MCF 10A (cell line): ENCODE measurements at regions not wholly inside any gene's neighbourhood (a gene's known extent, or its start where the extent isn't known, plus 50 kb on each side); places are given as distances from the start of the nearest gene placed in this dataset.
"Not testable (repeated sequence)": the region's sequence is repeated elsewhere in the genome, so short reads cannot be mapped to it uniquely, and the experiment has no call there.

Experiments used
- BruUV-seq: library from RNA; stranded (reverse); fragments of 400-500 nt; replicated peaks from 2 replicates; lab custom pipeline; 2021; lab: Mats Ljungman, UMichigan
- CTCF ChIA-PET: fragments of 300-600 bp; sonication (Branson Sonifier 250); formaldehyde crosslinking; extraction: SDS; loops from one replicate; lab custom pipeline; 2021; ENCODE audit warnings: antibody characterized with exemption, inconsistent platforms; lab: Yijun Ruan, JAX
- POLR2A ChIA-PET: fragments of 300-600, 350-650 bp; sonication (Branson Sonifier 250); formaldehyde crosslinking; extraction: SDS; loops from one replicate; lab custom pipeline; 2020; ENCODE audit warnings: antibody characterized with exemption, inconsistent platforms; lab: Yijun Ruan, JAX
- DNase-seq: peaks from one replicate; pipeline ENCODE4 v3.0.0-alpha.2; 2018; ENCODE audit not compliant: unreplicated experiment
- H3K27ac Mint-ChIP-seq: one replicate; pipeline ENCODE4 v1.8.0; 2022; ENCODE audit warnings: mild to moderate bottlenecking, low read depth, mixed read lengths; ENCODE audit not compliant: unreplicated experiment
- H3K27me3 Mint-ChIP-seq: one replicate; pipeline ENCODE4 v1.8.0; 2022; ENCODE audit warnings: mixed read lengths; ENCODE audit not compliant: insufficient read depth, unreplicated experiment
- H3K36me3 Mint-ChIP-seq: one replicate; pipeline ENCODE4 v1.8.0; 2022; ENCODE audit warnings: mild to moderate bottlenecking, moderate library complexity, mixed read lengths; ENCODE audit not compliant: insufficient read depth, unreplicated experiment
- H3K4me1 Mint-ChIP-seq: one replicate; pipeline ENCODE4 v1.8.0; 2022; ENCODE audit warnings: mixed read lengths; ENCODE audit not compliant: insufficient read depth, unreplicated experiment
- H3K4me3 Mint-ChIP-seq: one replicate; pipeline ENCODE4 v1.8.0; 2022; ENCODE audit warnings: mild to moderate bottlenecking, moderate library complexity, mixed read lengths; ENCODE audit not compliant: unreplicated experiment
- H3K9me3 Mint-ChIP-seq: one replicate; pipeline ENCODE4 v1.8.0; 2022; ENCODE audit warnings: mixed read lengths; ENCODE audit not compliant: unreplicated experiment
- intact Hi-C: fragments of 100-400 bp; cut with micrococcal nuclease; formaldehyde crosslinking; loops from 2 replicates; pipeline ENCODE4 v1.14.1; 2022
- TF ChIP-seq, protein P1 (sequence below): fragments of 200-600 bp; IDR thresholded peaks from one replicate; pipeline ENCODE4 v1.8.0; 2022; ENCODE audit warnings: antibody characterized with exemption, mild to moderate bottlenecking; ENCODE audit not compliant: unreplicated experiment

DNA sequence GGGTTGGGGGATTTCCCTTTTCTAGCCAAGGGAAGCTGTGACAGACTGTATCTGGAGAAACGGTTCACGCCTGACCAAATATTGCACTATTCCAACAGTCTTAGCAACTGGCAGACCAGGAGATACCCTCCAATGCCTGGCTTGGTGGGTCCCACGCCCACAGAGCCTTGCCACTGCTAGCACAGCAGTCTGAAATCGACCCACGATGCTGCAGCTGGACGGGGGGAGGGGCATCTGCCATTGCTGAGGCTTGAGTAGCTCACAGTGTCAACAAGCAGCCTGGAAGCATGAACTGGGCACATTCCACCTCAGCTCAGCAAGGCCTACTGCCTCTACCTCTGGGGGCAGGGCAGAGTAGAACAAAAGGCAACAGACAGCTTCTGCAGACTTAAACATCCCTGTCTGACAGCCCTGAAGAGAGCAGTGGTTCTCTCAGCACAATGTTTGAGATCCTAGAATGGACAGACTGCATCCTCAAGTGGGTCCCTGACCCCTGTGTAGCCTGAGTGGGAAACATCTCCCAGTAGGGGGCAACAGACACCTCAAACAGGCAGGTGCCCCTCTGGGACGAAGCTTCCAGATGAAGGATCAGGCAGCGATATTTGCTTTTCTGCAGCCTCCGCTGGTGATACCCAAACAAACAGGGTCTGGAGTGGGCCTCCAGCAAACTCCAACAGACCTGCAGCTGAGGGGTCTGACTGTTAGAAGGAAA lies 89.9 kb upstream of the ECI2 start:
- ChIA-PET CTCF (interaction anchor here (0.7 kb wide), 1 partner anchor 86 kb away, joined by 3 read pairs; no protein-coding TSS in a partner anchor), POLR2A (interaction anchor here (0.6 kb wide), 1 partner anchor 92 kb away, joined by 3 read pairs; no protein-coding TSS in a partner anchor)
- BruUV-seq, result no TSS peak
- no peaks in the 10 kb centered on the region for H3K9me3 Mint-ChIP-seq
- intact Hi-C loops, result no loop called here
- no peak overlapping the region for H3K27ac Mint-ChIP-seq
- H3K36me3 Mint-ChIP-seq, result no peaks in the 10 kb centered on the region
- no peak overlapping the region for H3K4me3 Mint-ChIP-seq
- peaks cover 9% of the 10 kb centered on the region for H3K4me1 Mint-ChIP-seq
- DNase-seq, result no peak
- H3K27me3 Mint-ChIP-seq, result no peaks in the 10 kb centered on the region
- TF ChIP-seq, protein P1, sequence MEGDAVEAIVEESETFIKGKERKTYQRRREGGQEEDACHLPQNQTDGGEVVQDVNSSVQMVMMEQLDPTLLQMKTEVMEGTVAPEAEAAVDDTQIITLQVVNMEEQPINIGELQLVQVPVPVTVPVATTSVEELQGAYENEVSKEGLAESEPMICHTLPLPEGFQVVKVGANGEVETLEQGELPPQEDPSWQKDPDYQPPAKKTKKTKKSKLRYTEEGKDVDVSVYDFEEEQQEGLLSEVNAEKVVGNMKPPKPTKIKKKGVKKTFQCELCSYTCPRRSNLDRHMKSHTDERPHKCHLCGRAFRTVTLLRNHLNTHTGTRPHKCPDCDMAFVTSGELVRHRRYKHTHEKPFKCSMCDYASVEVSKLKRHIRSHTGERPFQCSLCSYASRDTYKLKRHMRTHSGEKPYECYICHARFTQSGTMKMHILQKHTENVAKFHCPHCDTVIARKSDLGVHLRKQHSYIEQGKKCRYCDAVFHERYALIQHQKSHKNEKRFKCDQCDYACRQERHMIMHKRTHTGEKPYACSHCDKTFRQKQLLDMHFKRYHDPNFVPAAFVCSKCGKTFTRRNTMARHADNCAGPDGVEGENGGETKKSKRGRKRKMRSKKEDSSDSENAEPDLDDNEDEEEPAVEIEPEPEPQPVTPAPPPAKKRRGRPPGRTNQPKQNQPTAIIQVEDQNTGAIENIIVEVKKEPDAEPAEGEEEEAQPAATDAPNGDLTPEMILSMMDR, result no peak

DNA sequence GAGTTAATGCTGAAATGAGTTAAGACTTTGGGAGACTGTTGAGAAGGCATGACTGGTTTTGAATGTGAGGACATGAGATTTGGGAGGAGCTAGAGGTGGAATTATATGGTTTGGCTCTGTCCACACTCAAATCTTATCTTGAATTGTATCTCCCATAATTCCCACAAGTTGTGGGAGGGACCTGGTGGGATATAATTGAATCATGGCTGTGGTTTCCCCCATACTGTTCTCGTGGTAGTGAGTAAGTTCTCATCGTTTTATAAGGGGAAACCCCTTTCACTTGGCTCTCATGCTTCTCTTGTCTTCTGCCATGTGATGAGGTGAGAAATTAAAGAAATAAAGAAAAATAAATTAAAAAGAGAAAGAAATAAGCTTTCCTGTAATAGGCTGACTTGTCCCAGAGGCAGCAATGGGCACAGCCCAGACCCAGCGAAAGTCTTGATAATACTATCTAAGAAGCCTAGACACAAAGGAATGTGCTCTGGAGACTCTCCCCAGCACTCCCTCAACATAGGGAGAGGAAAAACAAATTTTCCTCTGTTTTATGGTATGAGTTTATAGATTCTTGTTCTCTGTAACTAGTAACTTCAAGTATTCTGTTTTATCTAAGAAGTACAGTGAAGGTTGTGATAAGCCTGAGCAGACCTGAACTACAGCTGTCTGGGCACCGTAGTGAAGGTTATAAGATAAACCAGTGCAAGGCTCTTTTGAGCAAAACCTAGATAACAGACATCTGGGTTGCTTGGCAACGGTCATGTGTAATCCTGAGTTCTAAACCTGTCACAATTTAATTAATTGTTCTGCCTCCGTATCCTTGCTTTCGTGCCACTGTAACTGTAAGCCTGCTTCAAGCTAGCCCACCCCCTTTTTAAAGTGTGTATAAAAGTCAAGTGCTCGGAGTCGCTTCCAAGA lies 88.9 kb upstream of the ECI2 start:
- no peaks in the 10 kb centered on the region for H3K9me3 Mint-ChIP-seq
- H3K27ac Mint-ChIP-seq, result no peak overlapping the region
- no TSS peak for BruUV-seq
- intact Hi-C loops, result no loop called here
- POLR2A ChIA-PET, result interaction anchor here (0.6 kb wide), 1 partner anchor 57 kb away, joined by 4 read pairs; no protein-coding TSS in a partner anchor
- no peak overlapping the region for H3K4me3 Mint-ChIP-seq
- CTCF ChIA-PET, result interaction anchor here (0.7 to 1.2 kb wide), 2 partner anchors 14 to 87 kb away, joined by 3 read pairs; no protein-coding TSS in a partner anchor
- TF ChIP-seq, protein P1, result no peak
- no peaks in the 10 kb centered on the region for H3K27me3 Mint-ChIP-seq
- DNase-seq, result no peak
- H3K36me3 Mint-ChIP-seq, result no peaks in the 10 kb centered on the region
- peaks cover 16% of the 10 kb centered on the region for H3K4me1 Mint-ChIP-seq

DNA sequence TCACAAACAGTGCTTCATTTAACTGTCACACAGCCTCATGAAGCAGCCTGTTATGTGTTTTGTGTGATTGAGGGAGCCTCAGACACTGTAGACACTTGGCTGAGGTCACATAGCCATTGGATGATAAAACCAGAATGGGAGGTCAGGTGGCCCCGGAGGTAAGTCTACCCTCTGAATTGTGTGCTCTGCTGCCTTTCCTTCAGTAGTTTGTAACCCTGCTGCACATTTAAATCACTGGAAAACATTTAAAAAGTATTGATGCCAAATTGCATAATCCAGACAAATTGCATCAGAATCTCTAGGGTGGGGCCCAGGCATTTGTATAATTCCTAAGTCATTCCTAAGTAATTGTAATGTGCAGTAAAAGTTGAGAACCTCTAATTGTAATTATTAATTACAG lies 85.2 kb upstream of the ECI2 start:
- Mint-ChIP-seq H3K4me1 (peaks cover 16% of the 10 kb centered on the region), H3K4me3 (no peak overlapping the region), H3K36me3 (no peaks in the 10 kb centered on the region), H3K27ac (no peak overlapping the region), H3K27me3 (no peaks in the 10 kb centered on the region), H3K9me3 (no peaks in the 10 kb centered on the region)
- ChIA-PET CTCF (interaction anchor here (1.3 kb wide), 1 partner anchor 10 kb away, joined by 5 read pairs; no protein-coding TSS in a partner anchor), POLR2A (interaction anchor here (0.7 to 0.9 kb wide), 2 partner anchors 85 to 166 kb away, joined by 3 read pairs; no protein-coding TSS in a partner anchor)
- intact Hi-C loops, result no loop called here
- peak; percentile 39 for DNase-seq
- TF ChIP-seq, protein P1, result no peak
- BruUV-seq, result no TSS peak

DNA sequence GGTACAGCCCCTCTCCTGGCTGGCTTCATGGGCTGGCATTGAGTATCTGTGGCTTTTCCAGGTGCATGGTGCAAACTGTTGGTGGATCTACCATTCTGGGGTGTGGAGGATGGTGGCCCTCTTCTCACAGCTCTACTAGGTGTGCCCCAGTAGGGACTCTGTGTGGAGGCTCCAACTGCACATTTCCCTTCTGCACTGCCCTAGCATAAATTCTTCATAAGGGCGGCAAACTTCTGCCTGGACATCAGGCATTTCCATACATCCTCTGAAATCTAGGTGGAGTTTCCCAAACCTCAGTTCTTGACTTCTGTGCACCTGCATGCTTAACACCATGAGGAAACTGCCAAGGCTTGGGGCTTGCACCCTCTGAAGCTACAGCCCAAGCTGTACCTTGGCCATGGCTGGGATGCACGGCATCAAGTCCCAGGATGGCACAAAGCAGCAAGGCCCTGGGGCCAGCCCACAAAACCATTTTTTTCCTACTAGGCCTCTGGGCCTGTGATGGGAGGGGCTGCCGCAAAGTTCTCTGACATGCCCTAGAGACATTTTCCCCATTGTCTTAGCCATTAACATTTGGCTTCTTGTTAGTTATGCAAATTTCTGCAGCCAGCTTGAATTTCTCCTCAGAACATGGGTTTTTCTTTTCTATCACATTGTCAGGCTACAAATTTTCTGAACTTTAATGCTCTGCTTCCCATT lies 83.4 kb upstream of the ECI2 start:
- not testable (repeated sequence) for H3K27ac Mint-ChIP-seq

More for the DNA sequence above, 83.4 kb upstream of the ECI2 start:
- H3K27me3 Mint-ChIP-seq, BruUV-seq, CTCF ChIA-PET, H3K9me3 Mint-ChIP-seq, H3K36me3 Mint-ChIP-seq, DNase-seq, intact Hi-C loops, H3K4me3 Mint-ChIP-seq: not testable (repeated sequence)
- peaks cover 16% of the 10 kb centered on the region for H3K4me1 Mint-ChIP-seq
- POLR2A ChIA-PET, result interaction anchor here (0.5 kb wide), 1 partner anchor 101 kb away, joined by 3 read pairs; no protein-coding TSS in a partner anchor
